HG03457 (cell line): ENCODE measurements at regions not wholly inside any gene's neighbourhood (a gene's known extent, or its start where the extent isn't known, plus 50 kb on each side); places are given as distances from the start of the nearest gene placed in this dataset.
"Not testable (repeated sequence)": the region's sequence is repeated elsewhere in the genome, so short reads cannot be mapped to it uniquely, and the experiment has no call there.

Source experiments
- ATAC-seq: cut with Tn5 transposase; IDR thresholded peaks from one replicate; pipeline ENCODE4 v1.9.1; 2021; ENCODE audit warnings: moderate number of reproducible peaks; ENCODE audit not compliant: unreplicated experiment

DNA sequence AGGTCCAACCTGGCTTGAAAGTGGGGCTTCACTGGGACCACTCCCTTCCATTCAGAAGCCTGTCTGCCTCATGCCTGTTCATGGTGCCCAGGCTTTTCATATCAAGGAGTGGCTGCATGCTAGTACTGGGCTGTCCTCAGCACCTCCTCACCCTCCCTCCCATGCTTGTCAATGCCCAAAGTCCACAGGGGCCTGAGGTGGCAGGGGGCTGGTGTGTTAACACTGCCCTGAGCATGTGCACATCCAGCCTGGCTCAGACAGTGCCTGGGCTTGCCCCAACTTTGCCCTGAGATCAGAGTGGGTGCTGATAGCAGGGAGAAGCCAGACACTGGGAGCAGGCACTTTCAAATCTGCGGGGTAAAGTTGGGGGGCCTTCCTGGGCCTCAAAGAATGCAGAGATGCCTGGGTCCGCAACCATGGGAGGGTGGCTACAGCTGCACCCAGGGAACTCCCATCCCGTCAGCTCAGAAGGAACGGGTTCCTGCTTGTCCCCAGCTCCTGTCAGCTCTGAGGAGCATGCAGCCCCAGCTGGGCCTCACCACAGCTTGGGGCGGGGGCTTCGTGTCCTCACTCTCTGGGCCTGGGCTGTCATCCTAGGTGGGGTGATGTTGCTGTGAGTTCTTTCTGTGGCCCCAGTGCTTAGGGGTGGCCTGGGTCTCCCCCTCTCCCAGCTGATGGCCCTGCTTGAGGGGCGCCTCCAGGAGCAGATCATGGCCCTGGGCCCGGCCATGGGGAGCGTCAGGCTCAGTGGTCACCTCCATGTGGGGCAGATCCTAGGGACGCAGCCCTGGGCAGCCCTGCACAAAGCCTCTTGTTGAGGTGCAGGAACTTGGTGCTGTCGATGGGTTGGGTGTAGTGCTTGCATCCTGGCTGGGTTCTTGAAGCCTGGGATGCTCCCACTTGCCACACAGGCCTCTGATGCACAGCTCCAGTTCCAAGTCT, 830.6 kb upstream of the SLITRK5 start:
- no peak for ATAC-seq

DNA sequence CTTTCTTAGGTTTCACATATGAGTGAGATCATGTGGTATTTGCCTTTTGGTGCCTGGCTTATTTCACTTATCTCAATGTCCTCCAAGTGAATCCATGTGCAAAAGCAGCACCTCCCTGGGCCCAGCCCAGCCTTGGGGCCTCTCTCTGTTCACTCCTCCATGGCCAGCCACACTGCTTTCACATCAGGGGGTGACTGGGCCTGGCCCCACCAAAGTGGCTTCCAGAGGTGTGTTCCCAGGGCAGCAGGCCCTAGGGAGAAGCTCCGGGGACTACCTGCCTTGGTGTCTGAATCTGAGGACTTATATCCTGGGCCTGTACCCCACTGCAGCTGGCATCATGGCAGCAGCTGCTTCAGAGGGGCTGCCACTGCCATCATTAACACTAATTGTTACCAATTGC, 829.9 kb upstream of the SLITRK5 start:
- ATAC-seq: no peak

DNA sequence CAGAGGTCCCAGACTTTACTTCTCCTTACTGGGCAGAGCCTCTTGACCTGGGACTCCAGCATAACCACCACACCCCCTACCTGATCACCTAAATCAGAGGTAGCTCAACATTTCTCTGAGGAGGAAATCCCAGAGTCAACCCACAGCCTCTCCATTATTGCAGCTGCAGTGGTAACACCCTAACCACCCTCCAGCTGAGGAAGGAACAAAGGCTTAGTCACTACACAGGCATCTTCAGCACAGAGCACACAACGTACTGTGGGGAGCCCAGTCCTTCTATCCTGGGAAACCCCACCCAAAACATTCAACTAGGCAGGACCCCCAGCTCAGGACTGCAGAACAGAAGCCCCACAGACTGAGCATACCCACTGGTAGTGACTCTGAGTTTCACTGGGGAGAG, 824.7 kb upstream of the SLITRK5 start:
- no peak for ATAC-seq

DNA sequence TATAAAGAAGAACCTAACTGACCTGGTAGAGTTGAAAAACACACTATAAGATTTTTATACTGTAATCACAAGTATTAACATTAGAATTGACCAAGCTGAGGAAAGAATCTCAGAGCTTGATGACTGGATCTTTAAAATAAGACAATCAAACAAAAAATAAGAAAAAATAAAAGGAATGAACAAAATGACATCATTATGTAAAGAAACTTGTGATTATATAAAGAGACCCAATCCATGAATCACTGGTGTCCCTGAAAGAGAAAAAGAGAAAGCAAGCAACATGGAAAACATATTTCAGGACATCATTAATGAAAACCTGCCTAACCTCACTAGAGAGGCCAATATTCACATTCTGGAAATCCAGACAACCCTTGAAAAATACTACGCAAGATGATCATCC, 822.5 kb upstream of the SLITRK5 start:
- ATAC-seq: no peak

DNA sequence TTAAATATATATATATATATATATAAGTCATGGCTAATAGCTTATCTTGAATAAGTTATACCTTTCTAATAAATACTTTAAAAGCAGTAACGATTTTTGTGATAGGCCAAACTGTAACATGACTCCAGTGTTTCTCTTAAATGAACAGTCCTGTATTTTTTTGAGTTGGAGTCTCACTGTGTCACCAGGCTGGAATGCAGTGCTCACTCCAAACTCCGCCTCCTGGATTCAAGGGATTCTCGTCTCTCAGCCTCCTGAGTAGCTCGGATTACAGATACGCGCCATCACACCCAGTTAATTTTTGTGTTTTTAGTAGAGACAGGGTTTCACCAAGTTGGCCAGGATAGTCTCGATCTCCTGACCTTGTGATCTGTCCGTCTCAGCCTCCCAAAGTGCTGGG, 814.2 kb upstream of the SLITRK5 start:
- ATAC-seq: no peak

DNA sequence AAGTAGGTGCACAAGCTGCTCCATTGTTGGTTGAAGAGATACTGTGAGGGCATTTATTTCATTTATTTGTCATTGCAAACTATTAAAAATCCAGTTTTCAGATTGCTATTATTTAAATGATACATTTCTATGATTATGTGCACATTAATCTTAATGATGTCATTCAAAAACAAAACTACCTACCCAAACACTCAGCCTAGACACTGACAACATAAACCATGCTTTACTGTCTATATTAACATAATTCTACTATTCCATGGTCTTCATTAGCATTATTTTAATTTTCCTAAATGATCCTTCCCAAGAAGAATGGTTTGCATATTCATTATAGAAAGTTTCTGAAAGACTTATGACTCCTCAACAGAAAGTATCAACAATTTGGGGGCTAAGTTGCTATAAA, 813.0 kb upstream of the SLITRK5 start:
- no peak for ATAC-seq

DNA sequence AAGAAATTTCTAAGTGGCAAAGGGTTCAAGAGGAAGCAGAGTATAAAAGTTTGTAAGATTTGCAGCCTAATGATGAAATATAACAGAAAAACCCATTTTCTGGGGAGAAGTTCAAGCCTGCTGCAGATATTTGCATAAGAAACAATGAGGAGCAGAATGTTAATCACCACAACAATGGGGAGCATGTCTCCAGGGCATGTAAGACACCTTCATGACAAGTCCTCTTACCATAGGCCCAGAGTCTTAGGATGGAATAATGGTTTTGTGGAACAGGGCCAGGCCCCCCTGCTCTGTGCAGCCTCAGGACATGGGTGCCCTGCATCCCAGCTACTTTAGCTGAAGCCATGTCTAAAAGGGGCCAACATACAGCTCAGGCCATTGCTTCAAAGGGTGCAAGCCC, 809.0 kb upstream of the SLITRK5 start:
- no peak for ATAC-seq

DNA sequence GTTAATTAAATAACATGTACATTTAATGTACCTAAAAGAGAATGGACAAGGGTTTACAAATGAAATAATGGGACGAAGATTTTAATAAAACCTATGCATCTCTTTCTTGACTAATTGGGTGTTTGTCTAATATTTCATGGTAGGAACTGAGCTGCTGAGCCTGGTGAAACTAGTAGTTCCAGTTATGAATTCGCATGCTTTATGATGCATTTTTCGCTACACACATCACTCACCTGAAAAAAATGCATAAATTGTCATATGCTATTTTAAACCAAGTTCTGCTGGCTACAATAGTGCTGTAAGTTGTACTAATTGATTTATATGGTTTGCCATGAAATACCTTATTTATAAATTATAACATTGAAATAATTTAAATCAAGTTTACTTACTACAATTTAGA, 806.8 kb upstream of the SLITRK5 start:
- ATAC-seq: no peak

DNA sequence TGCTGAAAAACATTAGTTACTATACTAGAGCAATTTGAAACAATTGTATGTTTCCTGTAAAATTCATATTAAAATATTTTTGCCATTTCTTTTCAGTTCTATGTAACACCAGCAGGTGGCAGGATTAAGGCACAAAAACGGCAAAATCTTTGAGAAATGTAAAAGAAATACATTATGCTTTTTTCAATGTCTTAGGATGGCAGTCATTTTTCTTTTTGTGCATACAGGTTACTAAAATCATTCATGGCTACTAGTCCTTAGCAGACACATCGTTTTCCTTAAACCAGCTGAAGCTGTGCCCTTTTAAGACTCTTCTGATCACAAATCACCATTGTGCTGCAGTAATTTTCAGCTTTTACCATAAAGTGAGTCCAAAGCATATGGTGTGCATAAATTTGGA, 800.7 kb upstream of the SLITRK5 start:
- ATAC-seq: no peak

DNA sequence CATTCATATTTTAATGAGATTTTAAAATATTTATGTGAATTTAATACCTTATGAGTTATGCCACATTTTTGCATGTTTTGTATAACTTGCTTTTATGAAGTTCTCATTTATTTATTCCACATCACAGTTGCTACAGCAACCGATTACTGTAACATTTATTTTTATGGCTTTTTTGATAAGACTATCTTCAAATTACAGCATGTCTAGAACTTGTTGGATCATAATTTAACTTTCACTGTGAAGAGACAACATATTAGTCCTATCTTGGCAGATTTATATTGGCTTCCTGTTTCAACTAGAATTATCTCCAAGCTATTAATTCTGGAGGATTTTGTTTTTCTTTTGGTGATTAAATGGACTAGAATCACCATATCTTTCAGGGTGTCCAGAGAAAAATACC, 793.7 kb upstream of the SLITRK5 start:
- ATAC-seq: no peak

DNA sequence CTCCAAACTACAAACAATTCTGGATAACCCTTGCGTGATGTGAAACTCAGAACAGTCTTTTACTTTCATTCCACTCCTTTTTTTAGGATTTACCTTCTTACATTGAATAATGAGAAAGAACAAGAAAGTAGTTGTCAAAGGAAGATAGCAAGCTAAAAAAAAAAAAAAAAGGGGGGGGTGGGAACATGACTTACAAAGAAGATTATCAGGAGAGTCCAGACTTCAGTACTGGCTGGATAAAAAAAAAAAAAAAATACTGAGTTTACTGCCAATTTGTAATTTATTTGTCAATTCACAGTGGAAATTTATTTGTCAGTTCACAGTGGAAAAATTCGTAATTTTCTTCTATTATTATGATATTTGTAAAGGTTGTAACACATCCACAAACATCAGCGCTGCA, 792.4 kb upstream of the SLITRK5 start:
- ATAC-seq: no peak

DNA sequence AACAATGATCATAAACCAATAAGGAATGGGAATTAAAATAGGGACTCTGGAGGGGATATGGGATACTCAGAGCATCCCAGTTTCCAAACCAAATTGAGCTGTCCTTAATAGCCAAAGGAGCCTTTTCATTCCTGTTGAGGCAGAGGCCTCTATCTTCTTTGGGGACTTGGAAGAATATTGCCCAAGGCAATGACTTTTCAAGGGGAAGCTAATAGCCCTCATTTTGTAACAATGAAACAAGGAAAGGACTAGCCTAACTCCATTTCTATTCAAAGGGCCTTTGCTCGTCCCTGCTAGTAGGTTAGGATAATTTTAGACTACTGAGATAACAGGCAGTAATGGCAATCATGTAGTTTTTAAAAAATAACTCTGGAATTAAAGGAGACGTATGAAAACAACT, 789.8 kb upstream of the SLITRK5 start:
- ATAC-seq: no peak

DNA sequence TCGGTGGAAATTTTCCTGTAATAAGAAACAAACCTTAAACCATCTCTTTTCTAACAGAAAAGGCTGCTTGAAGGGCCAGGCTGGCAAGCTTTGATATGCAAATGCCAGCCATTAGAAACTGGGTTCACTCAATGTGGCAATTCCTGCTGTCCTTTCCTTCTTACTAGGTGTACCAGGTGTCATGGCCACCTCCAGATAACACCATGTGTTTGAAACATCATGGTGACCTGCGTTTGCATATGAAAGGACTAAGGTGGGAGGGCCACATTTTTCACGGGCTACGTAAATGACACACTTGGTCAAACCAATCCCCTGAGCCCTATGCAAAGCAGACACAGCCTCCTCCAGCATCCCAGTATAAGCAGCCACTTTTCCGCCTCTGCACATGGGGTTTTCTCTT, 789.1 kb upstream of the SLITRK5 start:
- ATAC-seq: no peak

DNA sequence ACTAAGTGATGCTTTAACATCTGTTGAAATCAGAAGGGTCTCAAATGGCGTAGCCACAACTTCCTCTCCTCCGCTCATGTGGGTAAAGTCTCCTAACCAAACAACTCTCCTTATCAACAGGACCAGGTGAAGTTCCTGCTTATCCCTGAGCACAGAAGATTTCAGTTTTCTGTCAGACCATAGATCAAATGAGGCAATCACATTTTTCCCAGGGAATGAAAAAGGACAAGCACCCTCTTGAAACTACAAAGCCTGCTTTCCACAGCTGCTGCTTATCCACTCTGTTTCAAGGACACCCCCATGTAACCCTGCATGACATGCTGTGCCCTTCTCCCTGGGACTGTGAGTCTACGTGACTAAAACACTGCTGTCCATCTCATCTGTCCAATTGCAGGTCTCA, 788.3 kb upstream of the SLITRK5 start:
- no peak for ATAC-seq

DNA sequence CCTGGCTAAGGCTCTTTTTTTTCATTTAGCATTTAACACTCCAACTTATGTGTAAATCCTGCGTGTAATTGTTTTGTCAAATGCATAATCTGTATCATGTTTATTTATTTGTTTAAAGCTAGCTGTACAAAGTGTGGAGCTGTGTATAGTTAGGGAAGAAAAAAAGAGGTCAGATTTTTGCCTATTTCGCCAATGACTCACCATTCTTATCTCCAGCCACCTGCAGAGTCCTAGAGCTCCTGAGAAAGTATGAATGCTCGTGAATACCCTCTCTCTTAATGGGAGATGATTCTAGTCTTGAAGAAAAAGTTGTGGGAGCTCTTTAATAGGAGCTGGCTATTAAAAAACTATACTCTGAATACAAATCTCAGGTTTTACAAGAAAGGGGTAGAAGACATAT, 778.8 kb upstream of the SLITRK5 start:
- no peak for ATAC-seq

DNA sequence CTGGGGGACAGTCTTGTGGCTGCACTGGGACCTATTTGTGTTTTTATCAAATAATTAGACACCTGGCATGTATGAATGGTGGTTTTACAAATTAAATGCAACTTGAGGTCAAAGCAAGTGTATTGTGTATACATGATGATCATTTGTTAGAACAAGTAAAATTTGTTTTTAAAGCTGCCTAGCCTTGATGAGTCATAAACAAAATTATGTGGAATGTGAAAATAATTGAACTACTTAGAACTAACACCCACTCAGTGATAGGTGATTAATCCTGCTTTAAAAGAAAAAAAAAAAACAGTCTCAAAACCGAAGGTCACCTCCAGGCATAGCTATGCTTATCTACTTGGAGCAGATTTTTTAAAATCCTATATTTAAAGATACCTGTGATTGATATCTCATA, 770.3 kb upstream of the SLITRK5 start:
- ATAC-seq: no peak

DNA sequence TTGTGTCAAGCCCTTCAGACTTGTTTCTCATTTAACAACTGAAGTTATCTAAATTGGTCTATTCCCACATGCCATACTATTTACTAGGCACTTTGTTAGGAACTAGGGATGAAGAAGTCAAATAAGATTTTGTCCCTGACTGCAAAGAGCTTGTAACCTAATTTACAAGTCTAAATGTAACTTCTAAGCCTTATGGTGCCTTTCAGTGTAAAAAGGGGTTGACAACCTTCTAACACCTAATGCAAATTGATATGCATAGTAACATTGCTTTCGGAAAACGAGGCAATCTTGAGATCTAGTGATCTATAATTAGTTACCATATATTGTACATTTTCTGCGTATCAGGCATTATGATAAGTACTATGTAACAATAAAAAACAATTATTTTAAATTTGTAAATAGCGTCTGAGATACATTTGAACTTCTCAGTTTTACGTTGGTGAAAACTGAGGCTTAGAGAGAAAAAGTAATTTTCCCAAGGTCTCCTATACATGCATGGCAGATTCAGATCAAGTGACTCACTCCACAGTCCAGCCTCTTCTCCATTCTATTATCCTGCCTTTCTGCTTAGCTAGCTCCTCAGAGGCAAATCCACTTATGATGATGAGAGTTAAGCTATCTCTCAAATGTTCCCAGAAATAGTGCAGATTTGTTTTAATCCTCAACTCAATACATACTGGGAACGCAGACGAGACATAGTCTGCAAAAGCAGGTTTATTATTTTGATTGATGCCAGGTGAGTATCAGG, 764.9 kb upstream of the SLITRK5 start:
- no peak for ATAC-seq

DNA sequence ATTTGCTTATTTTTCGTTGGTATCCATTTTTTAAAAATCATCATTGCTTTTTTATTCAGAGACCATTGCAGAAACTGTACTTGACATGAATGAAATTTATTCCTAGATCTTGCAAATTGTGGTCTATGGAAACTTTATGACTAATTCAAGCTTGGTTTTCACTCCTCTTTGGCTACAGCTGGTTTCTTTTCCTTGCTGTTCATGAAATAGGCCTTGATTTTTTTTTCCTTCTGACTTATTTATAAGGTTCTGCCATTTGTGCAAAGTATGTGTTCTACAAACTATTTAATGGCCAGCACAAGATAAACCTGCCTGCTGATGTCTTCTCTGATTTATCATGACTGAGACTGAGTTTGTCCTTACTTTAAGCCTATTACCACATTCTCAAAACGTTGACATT, 764.0 kb upstream of the SLITRK5 start:
- no peak for ATAC-seq

DNA sequence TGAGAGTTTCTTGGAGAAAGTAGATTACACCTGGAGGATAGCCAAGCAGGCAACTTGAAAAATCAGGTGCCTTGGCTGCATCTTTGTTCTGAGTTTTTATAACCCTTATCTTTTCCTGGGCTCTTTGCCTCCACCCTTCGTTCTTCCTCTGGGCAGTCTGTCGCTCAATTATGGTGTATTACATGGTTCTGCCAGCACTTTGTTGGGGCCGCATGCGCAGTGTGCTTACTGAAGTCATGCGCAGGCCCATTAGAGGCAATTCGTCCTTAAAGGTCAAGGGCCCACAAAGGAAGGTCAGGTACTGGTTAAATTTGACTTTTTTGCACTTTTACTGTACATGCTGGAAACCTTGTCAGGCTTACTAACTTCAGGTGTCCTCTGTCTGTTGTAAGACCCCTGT, 761.9 kb upstream of the SLITRK5 start:
- ATAC-seq: no peak

DNA sequence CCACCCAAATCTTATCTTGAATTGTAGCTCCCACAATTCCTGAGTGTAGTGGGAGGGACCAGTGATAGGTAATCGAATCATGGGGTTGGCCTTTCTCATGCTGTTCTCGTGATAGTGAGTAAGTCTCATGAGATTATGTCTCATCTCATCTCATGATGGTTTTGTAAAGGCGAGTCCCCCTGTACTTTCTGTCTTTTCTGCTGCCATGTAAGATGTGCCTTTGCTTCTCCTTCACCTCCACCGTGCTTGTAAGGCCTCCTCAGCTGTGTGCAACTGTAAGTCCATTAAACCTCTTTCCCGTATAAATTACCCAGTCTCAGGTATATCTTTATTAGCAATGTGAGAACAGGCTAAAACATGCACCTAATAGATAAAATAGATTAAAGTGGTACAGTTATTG, 756.4 kb upstream of the SLITRK5 start:
- no peak for ATAC-seq

DNA sequence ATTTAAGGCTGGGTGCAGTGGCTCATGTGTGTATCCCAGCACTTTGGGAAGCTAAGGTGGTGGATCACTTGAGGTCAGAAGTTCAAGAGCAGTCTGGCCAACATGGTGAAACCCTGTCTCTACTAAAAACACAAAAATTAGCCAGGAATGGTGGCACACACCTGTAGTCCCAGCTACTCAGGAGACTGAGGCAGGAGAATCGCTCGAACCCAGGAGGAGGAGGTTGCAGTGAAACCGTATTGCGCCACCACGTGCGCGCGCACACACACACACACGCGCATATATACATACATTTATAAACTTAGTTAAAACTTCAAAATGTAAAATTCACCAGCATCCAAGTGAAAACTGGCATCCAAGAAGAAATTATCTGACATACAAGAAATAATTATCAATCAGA, 753.7 kb upstream of the SLITRK5 start:
- not testable (repeated sequence) for ATAC-seq

DNA sequence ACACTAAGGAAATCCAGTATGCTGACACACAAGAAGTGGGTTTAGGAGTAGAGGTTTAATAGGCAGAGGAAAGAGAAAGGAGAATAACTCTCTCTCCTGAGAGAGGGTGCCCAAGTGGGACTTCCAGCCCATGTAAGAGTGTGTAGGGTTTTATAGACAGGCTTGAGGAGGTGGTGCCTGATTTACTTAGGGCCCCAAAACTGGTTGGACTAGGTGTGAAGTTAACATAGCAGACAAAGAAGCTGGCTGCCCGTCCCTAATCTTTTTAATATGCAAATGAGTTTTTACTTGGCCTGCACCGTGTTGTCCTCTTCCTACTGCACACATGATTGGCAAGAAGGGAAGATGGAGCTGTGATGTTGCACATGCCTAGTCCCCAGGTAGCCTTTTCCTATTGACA, 752.5 kb upstream of the SLITRK5 start:
- no peak for ATAC-seq
